H9 (cell line): ENCODE measurements at regions not wholly inside any gene's neighbourhood (a gene's known extent, or its start where the extent isn't known, plus 50 kb on each side); places are given as distances from the start of the nearest gene placed in this dataset.

Experiments used
- DNase-seq: peaks from one replicate; pipeline ENCODE4 v3.0.0-alpha.2; 2017
- H2AFZ ChIP-seq: one replicate; pipeline ENCODE4 v1.6.1; 2013; ENCODE audit warnings: mild to moderate bottlenecking, low read length, control low read depth, moderate library complexity
- H2AK5ac ChIP-seq: 2 replicates; pipeline ENCODE4 v1.6.1; 2013; ENCODE audit warnings: low read length, control low read depth, mixed read lengths; ENCODE audit not compliant: insufficient read length
- H2BK120ac ChIP-seq: one replicate; pipeline ENCODE4 v1.6.1; 2013; ENCODE audit warnings: low read depth, mild to moderate bottlenecking, low read length, control low read depth, inconsistent platforms; ENCODE audit not compliant: poor library complexity, severe bottlenecking
- H2BK12ac ChIP-seq: 2 replicates; pipeline ENCODE4 v1.6.1; 2013; ENCODE audit warnings: low read length, control low read depth, mixed read lengths, low read depth; ENCODE audit not compliant: insufficient read length
- H2BK15ac ChIP-seq: 2 replicates; pipeline ENCODE4 v1.6.1; 2013; ENCODE audit warnings: low read depth, low read length, control low read depth
- H2BK20ac ChIP-seq: one replicate; pipeline ENCODE4 v1.6.1; 2013; ENCODE audit warnings: low read depth, mild to moderate bottlenecking, low read length, control low read depth, inconsistent platforms; ENCODE audit not compliant: poor library complexity, severe bottlenecking
- H2BK5ac ChIP-seq: 2 replicates; pipeline ENCODE4 v1.6.1; 2013; ENCODE audit warnings: low read length, control low read depth, mixed read lengths; ENCODE audit not compliant: insufficient read length
- H3K14ac ChIP-seq: 2 replicates; pipeline ENCODE4 v1.6.1; 2013; ENCODE audit warnings: low read length, control low read depth; ENCODE audit not compliant: insufficient read depth
- H3K18ac ChIP-seq: 2 replicates; pipeline ENCODE4 v1.6.1; 2013; ENCODE audit warnings: low read depth, mild to moderate bottlenecking, mixed read lengths, low read length, control low read depth; ENCODE audit not compliant: insufficient read length
- H3K23ac ChIP-seq: 2 replicates; pipeline ENCODE4 v1.6.1; 2013; ENCODE audit warnings: low read length, control low read depth, mixed read lengths, low read depth; ENCODE audit not compliant: insufficient read length
- H3K23me2 ChIP-seq: 2 replicates; pipeline ENCODE4 v1.6.1; 2013; ENCODE audit warnings: low read depth, mild to moderate bottlenecking, mixed read lengths, low read length, control low read depth; ENCODE audit not compliant: insufficient read length, poor library complexity, severe bottlenecking
- H3K27ac ChIP-seq: 2 replicates; pipeline ENCODE4 v1.5.1; 2013; ENCODE audit warnings: low read length, control low read depth, mixed read lengths, low read depth; ENCODE audit not compliant: insufficient read length
- H3K27me3 ChIP-seq: 2 replicates; pipeline ENCODE4 v1.6.1; 2013; ENCODE audit warnings: low read length, control low read depth, inconsistent platforms; ENCODE audit not compliant: insufficient read depth
- H3K4ac ChIP-seq: 2 replicates; pipeline ENCODE4 v1.6.1; 2013; ENCODE audit warnings: low read depth, mild to moderate bottlenecking, control low read depth, inconsistent platforms, low read length, moderate library complexity
- H3K4me1 ChIP-seq: 2 replicates; pipeline ENCODE4 v1.6.1; 2013; ENCODE audit warnings: low read length, control low read depth, inconsistent platforms; ENCODE audit not compliant: insufficient read depth
- H3K4me2 ChIP-seq: 2 replicates; pipeline ENCODE4 v1.6.1; 2013; ENCODE audit warnings: low read length, control low read depth, mixed read lengths; ENCODE audit not compliant: insufficient read length, insufficient read depth
- H3K56ac ChIP-seq: 2 replicates; pipeline ENCODE4 v1.6.1; 2013; ENCODE audit warnings: low read depth, mild to moderate bottlenecking, mixed read lengths, low read length, control low read depth; ENCODE audit not compliant: insufficient read length
- H3K79me1 ChIP-seq: 2 replicates; pipeline ENCODE4 v1.6.1; 2013; ENCODE audit warnings: low read depth, mild to moderate bottlenecking, moderate library complexity, low read length, control low read depth, inconsistent platforms; ENCODE audit not compliant: insufficient read depth, poor library complexity, severe bottlenecking
- H3K79me2 ChIP-seq: 2 replicates; pipeline ENCODE4 v1.6.1; 2013; ENCODE audit warnings: low read length, control low read depth, inconsistent platforms; ENCODE audit not compliant: insufficient read depth
- H3K9ac ChIP-seq: 2 replicates; pipeline ENCODE4 v1.6.1; 2013; ENCODE audit warnings: low read length, control low read depth, mixed read lengths; ENCODE audit not compliant: insufficient read length; ENCODE audit errors: extremely low read depth
- H3K9me3 ChIP-seq: one replicate; pipeline ENCODE4 v1.6.1; 2013; ENCODE audit warnings: low read depth, low read length, inconsistent platforms; ENCODE audit not compliant: control insufficient read depth
- H3T11ph ChIP-seq: one replicate; pipeline ENCODE4 v1.6.1; 2013; ENCODE audit warnings: mild to moderate bottlenecking, low read length, control low read depth, inconsistent platforms
- H4K20me1 ChIP-seq: one replicate; pipeline ENCODE4 v1.6.1; 2013; ENCODE audit not compliant: control insufficient read depth, insufficient read length, insufficient read depth
- H4K5ac ChIP-seq: 2 replicates; pipeline ENCODE4 v1.6.1; 2013; ENCODE audit warnings: low read depth, mild to moderate bottlenecking, mixed read lengths, low read length, control low read depth; ENCODE audit not compliant: insufficient read length
- H4K8ac ChIP-seq: replicated peaks from 2 replicates; pipeline ENCODE4 v1.6.1; 2013; ENCODE audit warnings: low read length, control low read depth, mixed read lengths, low read depth; ENCODE audit not compliant: insufficient read length
- H4K91ac ChIP-seq: 2 replicates; pipeline ENCODE4 v1.6.1; 2013; ENCODE audit warnings: low read depth, mild to moderate bottlenecking, moderate library complexity, mixed read lengths, low read length, control low read depth; ENCODE audit not compliant: insufficient read length
- H3K27ac Mint-ChIP-seq, 3 experiments: 2 replicates in 2 of 3; 3 replicates in 1 of 3; pipeline ENCODE4 v1.8.0; 2020 to 2021; ENCODE audit warnings: mixed read lengths in 3 of 3, mild to moderate bottlenecking in 1 of 3, moderate library complexity in 1 of 3
- H3K27me3 Mint-ChIP-seq: 2 replicates; pipeline ENCODE4 v1.8.0; 2021; ENCODE audit warnings: low read depth, mild to moderate bottlenecking, moderate library complexity, mixed read lengths
- H3K36me3 Mint-ChIP-seq, 3 experiments: 2 replicates in 2 of 3; 3 replicates in 1 of 3; pipeline ENCODE4 v1.8.0; 2020 to 2021; ENCODE audit warnings: low read depth in 3 of 3, mixed read lengths in 3 of 3; ENCODE audit not compliant: insufficient read depth in 1 of 3
- H3K4me1 Mint-ChIP-seq, 2 experiments: 2 replicates each; pipeline ENCODE4 v1.8.0; 2020; ENCODE audit warnings: mixed read lengths in 2 of 2
- H3K4me3 Mint-ChIP-seq, 2 experiments: 2 replicates in 1 of 2; 3 replicates in 1 of 2; pipeline ENCODE4 v1.8.0; 2020 to 2021; ENCODE audit warnings: mild to moderate bottlenecking in 2 of 2, mixed read lengths in 2 of 2, moderate library complexity in 1 of 2
- H3K9me3 Mint-ChIP-seq, 2 experiments: 2 replicates in 1 of 2; 3 replicates in 1 of 2; pipeline ENCODE4 v1.8.0; 2020; ENCODE audit warnings: mild to moderate bottlenecking in 2 of 2, mixed read lengths in 2 of 2, moderate library complexity in 1 of 2
- WGBS: extraction: QIAGEN DNeasy Blood & Tissue Kit; methylation state at CpG from one replicate; pipeline ENCODE4 v1.1.7; 2013; ENCODE audit warnings: missing lambda C conversion rate, low lambda C conversion rate, mixed read lengths; ENCODE audit not compliant: insufficient read length; ENCODE audit errors: extremely low coverage; 5-methylcytosine and 5-hydroxymethylcytosine counted together
- TF ChIP-seq, protein P1 (sequence below): fragments of 200-600 bp; sonication (generic); conservative IDR thresholded peaks from 3 replicates; pipeline ENCODE4 v1.8.0; 2021; ENCODE audit warnings: antibody characterized with exemption, mild to moderate bottlenecking

DNA sequence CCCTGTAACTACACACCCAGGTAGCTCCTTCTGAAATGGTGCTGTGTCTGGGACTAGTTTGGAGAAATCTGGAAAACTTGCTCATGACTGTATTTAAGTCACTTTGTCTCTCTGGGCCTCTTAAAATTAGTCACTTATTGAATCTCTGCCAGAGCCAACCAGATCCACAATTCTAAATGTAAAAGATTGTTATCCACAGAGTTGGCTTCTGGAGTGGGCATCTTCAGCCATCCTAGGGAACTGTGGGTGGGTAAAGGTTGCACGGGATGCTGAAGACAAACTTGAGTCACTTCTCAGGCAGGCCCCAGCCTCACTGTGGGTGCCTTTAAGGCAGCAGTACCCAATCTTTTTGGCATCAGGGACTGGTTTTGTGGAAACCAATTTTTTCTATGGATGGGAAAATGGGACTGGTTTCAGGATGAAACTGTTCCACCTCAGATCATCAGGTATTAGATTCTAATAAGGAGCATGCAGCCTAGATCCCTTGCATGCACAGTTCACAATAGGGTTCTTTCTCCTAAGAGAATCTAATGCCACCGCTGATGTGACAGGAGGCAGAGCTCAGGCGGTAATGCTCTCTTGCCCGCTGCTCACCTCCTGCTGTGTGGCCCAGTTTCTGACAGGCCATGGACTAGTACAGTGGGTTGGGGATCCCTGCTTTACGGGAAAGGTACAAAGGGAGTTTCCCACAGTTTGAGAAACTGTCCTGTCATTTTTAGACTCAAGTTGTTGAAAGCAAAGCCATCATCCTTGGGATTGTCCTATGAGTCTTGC lies 98.3 kb upstream of the SPRED2 start:
- no peak overlapping the region for H4K5ac ChIP-seq
- H3K14ac ChIP-seq = no peak overlapping the region
- Mint-ChIP-seq H3K36me3 (no peaks in the 10 kb centered on the region), H3K9me3 (no peaks in the 10 kb centered on the region), H3K4me3 (no peak overlapping the region), H3K27me3 (peaks cover 42% of the 10 kb centered on the region), H3K27ac (no peak overlapping the region), H3K4me1 (peaks cover 0 to 8% of the 10 kb centered on the region in 2 experiments; a peak in 2 of 4 replicates)
- H3K4ac ChIP-seq = no peak overlapping the region
- no peak overlapping the region for H2BK5ac ChIP-seq
- no peak overlapping the region for H3K9ac ChIP-seq
- H2BK15ac ChIP-seq = no peak overlapping the region
- no peak overlapping the region for H2BK120ac ChIP-seq
- no peaks in the 10 kb centered on the region for H3K79me2 ChIP-seq
- H4K20me1 ChIP-seq = no peaks in the 10 kb centered on the region
- H3K79me1 ChIP-seq = no peaks in the 10 kb centered on the region
- H2AK5ac ChIP-seq = no peak overlapping the region
- H3K23ac ChIP-seq = no peak overlapping the region
- no peak overlapping the region for H3K56ac ChIP-seq
- H3K27ac ChIP-seq = no peak overlapping the region
- no peak overlapping the region for H4K8ac ChIP-seq
- no peak overlapping the region for H3K4me2 ChIP-seq
- H2AFZ ChIP-seq = no peak overlapping the region
- H4K91ac ChIP-seq = no peak overlapping the region
- DNase-seq = no peak
- no peaks in the 10 kb centered on the region; the same call in 1 of the 2 replicates for H3K27me3 ChIP-seq
- H3T11ph ChIP-seq = no peak overlapping the region
- no peak overlapping the region for H3K18ac ChIP-seq
- no CpG with 5 or more reads among the region's 5 CpGs for WGBS
- no peak overlapping the region for H2BK12ac ChIP-seq
- H3K9me3 ChIP-seq = no peaks in the 10 kb centered on the region
- TF ChIP-seq, protein P1, sequence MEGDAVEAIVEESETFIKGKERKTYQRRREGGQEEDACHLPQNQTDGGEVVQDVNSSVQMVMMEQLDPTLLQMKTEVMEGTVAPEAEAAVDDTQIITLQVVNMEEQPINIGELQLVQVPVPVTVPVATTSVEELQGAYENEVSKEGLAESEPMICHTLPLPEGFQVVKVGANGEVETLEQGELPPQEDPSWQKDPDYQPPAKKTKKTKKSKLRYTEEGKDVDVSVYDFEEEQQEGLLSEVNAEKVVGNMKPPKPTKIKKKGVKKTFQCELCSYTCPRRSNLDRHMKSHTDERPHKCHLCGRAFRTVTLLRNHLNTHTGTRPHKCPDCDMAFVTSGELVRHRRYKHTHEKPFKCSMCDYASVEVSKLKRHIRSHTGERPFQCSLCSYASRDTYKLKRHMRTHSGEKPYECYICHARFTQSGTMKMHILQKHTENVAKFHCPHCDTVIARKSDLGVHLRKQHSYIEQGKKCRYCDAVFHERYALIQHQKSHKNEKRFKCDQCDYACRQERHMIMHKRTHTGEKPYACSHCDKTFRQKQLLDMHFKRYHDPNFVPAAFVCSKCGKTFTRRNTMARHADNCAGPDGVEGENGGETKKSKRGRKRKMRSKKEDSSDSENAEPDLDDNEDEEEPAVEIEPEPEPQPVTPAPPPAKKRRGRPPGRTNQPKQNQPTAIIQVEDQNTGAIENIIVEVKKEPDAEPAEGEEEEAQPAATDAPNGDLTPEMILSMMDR = no peak
- H2BK20ac ChIP-seq = no peak overlapping the region
- no peaks in the 10 kb centered on the region for H3K23me2 ChIP-seq
- H3K4me1 ChIP-seq = no peaks in the 10 kb centered on the region
